K562 (cell line): ENCODE measurements at regions not wholly inside any gene's neighbourhood (a gene's known extent, or its start where the extent isn't known, plus 50 kb on each side); places are given as distances from the start of the nearest gene placed in this dataset.

ENCODE experiments used
- ARID2 ChIP-seq: fragments of 450-650 bp; IDR thresholded peaks from 2 replicates; pipeline ENCODE4 v1.6.1; 2017; ENCODE audit warnings: antibody characterized with exemption, mild to moderate bottlenecking
- LCOR ChIP-seq: sonication (generic); formaldehyde crosslinking; IDR thresholded peaks from 2 replicates; pipeline ENCODE4 v1.8.0; 2022; ENCODE audit warnings: mild to moderate bottlenecking, missing genetic modification reagents
- ZNF507 ChIP-seq: conservative IDR thresholded peaks from 2 replicates; pipeline ENCODE4 v1.6.1; 2017; ENCODE audit warnings: missing genetic modification characterization, missing compliant biosample characterization
- TF ChIP-seq, protein P1 (sequence below): sonication (generic); formaldehyde crosslinking; IDR thresholded peaks from 2 replicates; pipeline ENCODE4 v1.8.1; 2023; ENCODE audit warnings: mild to moderate bottlenecking, missing genetic modification reagents
- TF ChIP-seq, protein P2 (sequence below), 2 experiments: fragments of 250-450 bp in 1 of 2; fragments of 450-650 bp in 1 of 2; sonication (Bioruptor Pico) in 1 of 2; IDR thresholded peaks; 2 replicates each; pipeline versions ENCODE4 v1.6.1 to v1.8.0; 2016 to 2021; ENCODE audit warnings: mild to moderate bottlenecking in 2 of 2, moderate library complexity in 2 of 2, missing compliant biosample characterization in 1 of 2, missing genetic modification characterization in 1 of 2
- TF ChIP-seq, protein P3 (sequence below): fragments of 450-650 bp; formaldehyde crosslinking; IDR thresholded peaks from 2 replicates; pipeline ENCODE4 v1.4.0; 2020; ENCODE audit warnings: mild to moderate bottlenecking, moderate library complexity

DNA sequence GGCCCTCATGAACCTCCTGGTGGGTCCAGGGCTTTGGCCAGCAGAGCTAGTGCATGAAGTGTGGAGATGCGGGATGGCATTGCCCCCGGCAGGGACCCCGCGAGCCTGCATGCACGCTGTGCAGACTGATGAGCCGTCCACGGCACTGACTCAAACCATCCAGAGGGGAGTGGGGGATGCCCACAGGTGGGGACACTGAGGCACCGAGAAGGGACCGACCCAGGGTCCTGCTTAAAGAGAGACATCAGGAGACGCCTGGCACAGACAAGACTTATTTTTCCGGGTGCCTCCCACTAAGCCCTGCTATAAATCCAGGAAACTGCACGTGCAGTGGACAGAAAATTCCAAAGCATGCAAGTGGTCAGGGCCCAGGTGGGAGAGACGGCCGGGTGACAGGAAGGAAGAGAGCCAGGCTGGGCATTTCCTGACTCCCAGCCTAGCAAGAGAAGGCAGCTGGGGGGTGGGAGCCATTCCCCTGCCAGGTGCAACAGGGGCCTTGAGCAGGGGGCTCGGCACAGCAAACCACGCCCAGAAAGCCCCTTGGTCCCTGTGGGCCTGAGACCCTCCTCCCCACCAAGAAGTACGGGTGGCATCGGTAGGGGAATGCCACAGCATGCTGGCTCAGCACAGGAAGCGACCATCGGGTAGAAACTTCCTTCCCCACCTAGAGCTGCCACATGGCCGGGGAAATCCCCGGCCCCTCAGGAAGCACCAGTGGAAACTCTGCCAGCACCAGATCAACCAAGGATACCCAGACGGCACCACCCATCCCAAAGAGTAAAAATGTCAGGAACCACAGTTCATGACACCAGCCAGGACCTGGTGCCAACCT lies 91.5 kb downstream of the FOXL3 start (continued):
- TF ChIP-seq, protein P1, sequence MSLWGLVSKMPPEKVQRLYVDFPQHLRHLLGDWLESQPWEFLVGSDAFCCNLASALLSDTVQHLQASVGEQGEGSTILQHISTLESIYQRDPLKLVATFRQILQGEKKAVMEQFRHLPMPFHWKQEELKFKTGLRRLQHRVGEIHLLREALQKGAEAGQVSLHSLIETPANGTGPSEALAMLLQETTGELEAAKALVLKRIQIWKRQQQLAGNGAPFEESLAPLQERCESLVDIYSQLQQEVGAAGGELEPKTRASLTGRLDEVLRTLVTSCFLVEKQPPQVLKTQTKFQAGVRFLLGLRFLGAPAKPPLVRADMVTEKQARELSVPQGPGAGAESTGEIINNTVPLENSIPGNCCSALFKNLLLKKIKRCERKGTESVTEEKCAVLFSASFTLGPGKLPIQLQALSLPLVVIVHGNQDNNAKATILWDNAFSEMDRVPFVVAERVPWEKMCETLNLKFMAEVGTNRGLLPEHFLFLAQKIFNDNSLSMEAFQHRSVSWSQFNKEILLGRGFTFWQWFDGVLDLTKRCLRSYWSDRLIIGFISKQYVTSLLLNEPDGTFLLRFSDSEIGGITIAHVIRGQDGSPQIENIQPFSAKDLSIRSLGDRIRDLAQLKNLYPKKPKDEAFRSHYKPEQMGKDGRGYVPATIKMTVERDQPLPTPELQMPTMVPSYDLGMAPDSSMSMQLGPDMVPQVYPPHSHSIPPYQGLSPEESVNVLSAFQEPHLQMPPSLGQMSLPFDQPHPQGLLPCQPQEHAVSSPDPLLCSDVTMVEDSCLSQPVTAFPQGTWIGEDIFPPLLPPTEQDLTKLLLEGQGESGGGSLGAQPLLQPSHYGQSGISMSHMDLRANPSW (CRISPR knock-in tag) = no peak
- TF ChIP-seq LCOR (CRISPR knock-in tag) (no peak), ZNF507 (tag) (no peak), ARID2 (no peak)
- TF ChIP-seq, protein P2, sequence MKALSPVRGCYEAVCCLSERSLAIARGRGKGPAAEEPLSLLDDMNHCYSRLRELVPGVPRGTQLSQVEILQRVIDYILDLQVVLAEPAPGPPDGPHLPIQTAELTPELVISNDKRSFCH (CRISPR knock-in tag; IDR thresholded peaks at IDR 0.05) = no peak
- TF ChIP-seq, protein P2 (tag; IDR thresholded peaks at IDR 0.05) = no peak
- TF ChIP-seq, protein P3, sequence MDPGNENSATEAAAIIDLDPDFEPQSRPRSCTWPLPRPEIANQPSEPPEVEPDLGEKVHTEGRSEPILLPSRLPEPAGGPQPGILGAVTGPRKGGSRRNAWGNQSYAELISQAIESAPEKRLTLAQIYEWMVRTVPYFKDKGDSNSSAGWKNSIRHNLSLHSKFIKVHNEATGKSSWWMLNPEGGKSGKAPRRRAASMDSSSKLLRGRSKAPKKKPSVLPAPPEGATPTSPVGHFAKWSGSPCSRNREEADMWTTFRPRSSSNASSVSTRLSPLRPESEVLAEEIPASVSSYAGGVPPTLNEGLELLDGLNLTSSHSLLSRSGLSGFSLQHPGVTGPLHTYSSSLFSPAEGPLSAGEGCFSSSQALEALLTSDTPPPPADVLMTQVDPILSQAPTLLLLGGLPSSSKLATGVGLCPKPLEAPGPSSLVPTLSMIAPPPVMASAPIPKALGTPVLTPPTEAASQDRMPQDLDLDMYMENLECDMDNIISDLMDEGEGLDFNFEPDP = no peak
